SU-DHL-6 (cell line): ENCODE measurements at regions not wholly inside any gene's neighbourhood (a gene's known extent, or its start where the extent isn't known, plus 50 kb on each side); places are given as distances from the start of the nearest gene placed in this dataset.

Experiments used
- H2AFZ ChIP-seq: fragments of 200-600 bp; sonication (generic); 2 replicates; pipeline ENCODE4 v1.6.1; 2014; ENCODE audit warnings: low read depth, mild to moderate bottlenecking, moderate library complexity, mixed read lengths, antibody characterized with exemption, low read length; ENCODE audit not compliant: severe bottlenecking
- H3F3A ChIP-seq: fragments of 200-600 bp; shearing (Covaris generic); 2 replicates; pipeline ENCODE4 v1.6.0; 2016; ENCODE audit warnings: antibody characterized with exemption, mild to moderate bottlenecking; ENCODE audit not compliant: insufficient read depth
- H3K27ac ChIP-seq: fragments of 200-600 bp; sonication (generic); 2 replicates; pipeline ENCODE4 v1.5.1; 2016; ENCODE audit warnings: low read depth, mild to moderate bottlenecking, low read length, moderate library complexity, mixed read lengths
- H3K27me3 ChIP-seq: fragments of 200-600 bp; sonication (generic), shearing (Covaris generic); 2 replicates; pipeline ENCODE4 v1.6.0; 2014; ENCODE audit warnings: mild to moderate bottlenecking, low read length
- H3K36me3 ChIP-seq: fragments of 200-600 bp; sonication (generic); 2 replicates; pipeline ENCODE4 v1.6.1; 2014; ENCODE audit warnings: mild to moderate bottlenecking, low read length, mixed read lengths
- H3K4me2 ChIP-seq: fragments of 300-600, 200-600 bp; shearing (Covaris generic), sonication (generic); 2 replicates; pipeline ENCODE4 v1.6.0; 2014; ENCODE audit warnings: low read length, low read depth, mild to moderate bottlenecking; ENCODE audit not compliant: poor library complexity, severe bottlenecking
- H3K4me3 ChIP-seq: fragments of 200-600 bp; sonication (generic); 2 replicates; pipeline ENCODE4 v1.5.1; 2014; ENCODE audit warnings: antibody characterized with exemption, low read length, mild to moderate bottlenecking, mixed read lengths; ENCODE audit not compliant: insufficient read depth, poor library complexity, severe bottlenecking
- H3K79me2 ChIP-seq: fragments of 200-600 bp; sonication (generic); 2 replicates; pipeline ENCODE4 v1.6.1; 2014; ENCODE audit warnings: mild to moderate bottlenecking, low read length, moderate library complexity; ENCODE audit not compliant: insufficient read depth
- H3K9ac ChIP-seq: fragments of 200-600 bp; sonication (generic); 2 replicates; pipeline ENCODE4 v1.7.0; 2014; ENCODE audit warnings: mild to moderate bottlenecking, low read length
- H3K9me2 ChIP-seq: fragments of 200-600 bp; sonication (generic); replicated peaks from 2 replicates; pipeline ENCODE4 v1.6.1; 2014; ENCODE audit warnings: low read length; ENCODE audit not compliant: insufficient read depth
- H3K9me3 ChIP-seq: fragments of 200-600 bp; sonication (generic); 2 replicates; pipeline ENCODE4 v1.6.1; 2014; ENCODE audit warnings: low read length, mixed read lengths; ENCODE audit not compliant: insufficient read depth
- H4K20me1 ChIP-seq: fragments of 200-600 bp; sonication (generic); 2 replicates; pipeline ENCODE4 v1.6.1; 2014; ENCODE audit warnings: low read depth, mild to moderate bottlenecking, antibody characterized with exemption, low read length, moderate library complexity, mixed read lengths
- EZH2phosphoT487 ChIP-seq: fragments of 200-600 bp; sonication (generic), shearing (Covaris generic); conservative IDR thresholded peaks from 2 replicates; pipeline ENCODE4 v1.6.1; 2018; ENCODE audit warnings: mild to moderate bottlenecking, antibody characterized with exemption, low read length, moderate library complexity, mixed read lengths
- TF ChIP-seq, protein P1 (sequence below): fragments of 200-600 bp; sonication (generic); IDR thresholded peaks from one replicate; pipeline ENCODE4 v1.5.1; 2017; ENCODE audit warnings: antibody characterized with exemption, mild to moderate bottlenecking, low read length, moderate library complexity; ENCODE audit not compliant: insufficient read depth, poor library complexity, severe bottlenecking

DNA sequence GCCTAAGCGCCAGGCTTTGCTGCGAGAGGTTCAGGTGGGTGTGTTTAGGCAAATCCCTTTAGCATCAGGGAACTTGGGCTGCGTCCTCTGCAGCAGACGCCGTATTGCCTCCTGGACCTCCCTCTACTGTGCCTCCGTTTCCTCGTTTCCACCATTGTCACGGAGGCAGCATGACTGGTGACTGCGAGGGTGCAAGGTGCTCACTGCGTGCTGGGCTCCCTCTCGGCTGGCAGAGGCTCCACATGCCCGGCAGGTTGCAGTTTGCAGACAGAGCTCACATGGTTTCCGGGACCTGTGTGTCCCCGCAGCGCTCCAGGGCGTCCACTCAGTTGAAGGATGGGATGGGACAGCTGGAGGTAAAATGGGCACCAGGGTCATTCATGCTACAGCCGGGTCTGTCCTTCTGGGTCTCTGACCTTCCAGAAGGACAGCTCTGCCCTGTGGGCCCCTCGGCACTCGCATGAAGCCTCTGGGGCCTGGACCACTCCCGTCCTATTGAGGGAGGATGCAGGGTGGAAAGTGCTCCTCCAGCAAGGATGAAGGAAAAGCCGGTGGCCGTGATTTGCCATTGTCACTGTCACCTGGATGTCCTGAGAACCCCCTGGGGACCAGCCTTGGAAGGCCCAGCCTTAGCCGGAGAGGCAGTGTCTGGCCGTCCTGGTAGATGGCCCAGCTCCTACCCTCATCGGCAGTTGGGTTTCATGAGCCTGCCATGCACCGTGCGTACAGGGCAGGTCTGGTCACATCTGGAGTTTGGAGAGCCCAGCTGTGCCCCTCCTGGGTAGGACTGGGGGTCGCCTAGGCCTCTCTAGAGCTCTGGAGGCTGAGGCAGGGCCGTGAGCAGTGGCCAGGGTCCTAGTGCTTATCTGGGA lies 146.5 kb downstream of the KIF26A start:
- TF ChIP-seq EZH2phosphoT487: no peak
- TF ChIP-seq, protein P1, sequence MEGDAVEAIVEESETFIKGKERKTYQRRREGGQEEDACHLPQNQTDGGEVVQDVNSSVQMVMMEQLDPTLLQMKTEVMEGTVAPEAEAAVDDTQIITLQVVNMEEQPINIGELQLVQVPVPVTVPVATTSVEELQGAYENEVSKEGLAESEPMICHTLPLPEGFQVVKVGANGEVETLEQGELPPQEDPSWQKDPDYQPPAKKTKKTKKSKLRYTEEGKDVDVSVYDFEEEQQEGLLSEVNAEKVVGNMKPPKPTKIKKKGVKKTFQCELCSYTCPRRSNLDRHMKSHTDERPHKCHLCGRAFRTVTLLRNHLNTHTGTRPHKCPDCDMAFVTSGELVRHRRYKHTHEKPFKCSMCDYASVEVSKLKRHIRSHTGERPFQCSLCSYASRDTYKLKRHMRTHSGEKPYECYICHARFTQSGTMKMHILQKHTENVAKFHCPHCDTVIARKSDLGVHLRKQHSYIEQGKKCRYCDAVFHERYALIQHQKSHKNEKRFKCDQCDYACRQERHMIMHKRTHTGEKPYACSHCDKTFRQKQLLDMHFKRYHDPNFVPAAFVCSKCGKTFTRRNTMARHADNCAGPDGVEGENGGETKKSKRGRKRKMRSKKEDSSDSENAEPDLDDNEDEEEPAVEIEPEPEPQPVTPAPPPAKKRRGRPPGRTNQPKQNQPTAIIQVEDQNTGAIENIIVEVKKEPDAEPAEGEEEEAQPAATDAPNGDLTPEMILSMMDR: no peak
- H3K79me2 ChIP-seq: no peaks in the 10 kb centered on the region
- no peak overlapping the region for H3K9ac ChIP-seq
- no peak overlapping the region for H3K27ac ChIP-seq
- no peaks in the 10 kb centered on the region for H3K36me3 ChIP-seq
- no peaks in the 10 kb centered on the region for H3K9me3 ChIP-seq
- no peaks in the 10 kb centered on the region for H3K27me3 ChIP-seq
- H3F3A ChIP-seq: no peaks in the 10 kb centered on the region
- no peaks in the 10 kb centered on the region for H3K9me2 ChIP-seq
- no peak overlapping the region for H2AFZ ChIP-seq
- no peak overlapping the region for H3K4me3 ChIP-seq
- no peaks in the 10 kb centered on the region for H4K20me1 ChIP-seq
- no peak overlapping the region for H3K4me2 ChIP-seq

DNA sequence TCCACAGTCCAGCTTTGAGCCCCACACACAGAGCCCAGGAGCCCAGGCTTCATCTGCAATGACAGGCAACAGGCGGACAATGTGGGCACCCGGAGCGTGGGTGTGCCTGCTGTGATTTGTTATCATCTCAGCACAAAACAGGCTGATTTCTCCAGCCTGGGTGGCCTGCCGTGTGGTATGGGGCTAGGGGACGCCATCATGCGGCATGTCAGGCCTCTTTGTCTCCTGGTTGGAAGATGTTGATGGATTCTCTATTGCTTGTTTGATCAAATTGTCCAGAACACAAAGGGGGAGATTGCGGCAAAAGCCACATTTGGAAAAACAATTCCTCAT lies 147.1 kb downstream of the KIF26A start:
- H3K9me3 ChIP-seq: no peaks in the 10 kb centered on the region
- no peak overlapping the region for H3K9ac ChIP-seq
- no peak overlapping the region for H3K27ac ChIP-seq
- no peaks in the 10 kb centered on the region for H3K9me2 ChIP-seq
- no peaks in the 10 kb centered on the region for H4K20me1 ChIP-seq
- no peaks in the 10 kb centered on the region for H3K36me3 ChIP-seq
- H3K27me3 ChIP-seq: no peaks in the 10 kb centered on the region
- no peak overlapping the region for H3K4me3 ChIP-seq
- no peak overlapping the region for H2AFZ ChIP-seq
- no peaks in the 10 kb centered on the region for H3F3A ChIP-seq
- H3K4me2 ChIP-seq: no peak overlapping the region
- H3K79me2 ChIP-seq: no peaks in the 10 kb centered on the region
- no peak for TF ChIP-seq EZH2phosphoT487
- TF ChIP-seq, protein P1: no peak

DNA sequence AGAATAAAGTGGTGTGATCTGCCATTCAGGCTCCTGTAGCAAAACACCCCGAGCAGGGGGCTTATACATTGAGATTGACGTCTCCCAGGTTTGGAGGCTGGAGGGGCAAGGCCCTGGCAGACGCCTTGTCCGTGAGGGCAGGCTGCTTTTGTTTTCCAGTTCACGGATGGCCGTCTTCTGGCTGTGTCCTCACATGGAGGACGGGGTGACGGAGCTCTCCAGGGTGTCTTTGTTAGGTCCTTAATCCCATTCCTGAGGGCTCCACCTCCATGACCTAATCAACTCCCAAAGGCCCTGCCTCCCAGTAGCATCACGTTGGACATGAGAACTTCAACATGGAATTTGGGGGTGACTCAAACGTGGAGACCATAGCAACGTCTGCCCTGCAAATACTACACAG lies 147.7 kb downstream of the KIF26A start:
- Histone ChIP-seq H3K27ac (no peak overlapping the region), H3K4me3 (no peak overlapping the region), H3K79me2 (no peaks in the 10 kb centered on the region), H3K9me2 (no peaks in the 10 kb centered on the region), H3K4me2 (no peak overlapping the region), H3F3A (no peaks in the 10 kb centered on the region), H4K20me1 (no peaks in the 10 kb centered on the region), H2AFZ (no peak overlapping the region), H3K36me3 (no peaks in the 10 kb centered on the region), H3K9ac (no peak overlapping the region), H3K27me3 (no peaks in the 10 kb centered on the region), H3K9me3 (no peaks in the 10 kb centered on the region)
- TF ChIP-seq, protein P1: no peak
- TF ChIP-seq EZH2phosphoT487: no peak
